ENCODE measurements at regions not wholly inside any gene's neighbourhood (a gene's known extent, or its start where the extent isn't known, plus 50 kb on each side); places are given as distances from the start of the nearest gene placed in this dataset.

- TF ChIP-seq CTCF (IDR thresholded peaks at IDR 0.05; ENCODE audit: low read depth, low read length) = no peak
- no peak for DNase-seq (ENCODE audit: low read depth in 2 of 2)
- no peak overlapping the region for H3K4me3 ChIP-seq (replicated peaks in 1 of 2; ENCODE audit: low read depth in 2 of 2, low read length in 2 of 2)
Observed at GRCh38 chr11:45079567-45079942, 66.9 kb upstream of the PRDM11 start.

- TF ChIP-seq CTCF (IDR thresholded peaks at IDR 0.05; ENCODE audit: low read depth, low read length) = no peak
- no peak overlapping the region for H3K4me3 ChIP-seq (replicated peaks in 1 of 2; ENCODE audit: low read depth in 2 of 2, low read length in 2 of 2)
- DNase-seq (ENCODE audit: low read depth in 2 of 2) = no peak
Observed at GRCh38 chr11:45079943-45080719, 66.3 kb upstream of the PRDM11 start.

- no peak overlapping the region for H3K4me3 ChIP-seq (replicated peaks in 1 of 2; ENCODE audit: low read depth in 2 of 2, low read length in 2 of 2)
- DNase-seq (ENCODE audit: low read depth in 2 of 2) = no peak
- TF ChIP-seq CTCF (IDR thresholded peaks at IDR 0.05; ENCODE audit: low read depth, low read length) = no peak
Observed at GRCh38 chr11:45082744-45083543, 63.5 kb upstream of the PRDM11 start.

DNA sequence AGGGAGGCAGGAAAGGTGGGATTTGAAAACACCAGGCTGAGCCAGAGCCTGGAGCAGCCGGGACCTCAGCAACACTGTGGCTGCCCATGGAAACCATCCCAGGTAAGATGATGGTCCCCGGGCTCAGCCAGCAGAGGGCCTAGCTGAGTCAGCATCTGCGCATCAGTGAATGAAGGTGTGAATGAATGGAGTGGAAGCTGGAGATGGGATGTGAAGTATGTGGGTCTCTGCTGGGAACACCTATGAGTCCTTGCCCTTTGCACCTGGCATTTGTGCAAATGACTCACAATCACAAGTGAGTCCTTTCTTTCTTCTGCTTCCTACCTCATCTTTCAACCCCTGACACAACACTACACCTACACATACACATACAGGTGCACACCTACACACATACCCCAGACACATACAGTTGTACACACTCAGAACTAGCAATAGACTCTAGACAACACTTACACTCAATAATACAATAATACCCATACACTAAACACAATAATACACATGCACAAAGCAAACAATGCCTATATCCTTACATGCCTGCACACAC lies 62.8 kb upstream of the PRDM11 start:
- TF ChIP-seq CTCF (IDR thresholded peaks at IDR 0.05; ENCODE audit: low read depth, low read length) = peak; percentile 46
- H3K4me3 ChIP-seq (replicated peaks in 1 of 2; ENCODE audit: low read depth in 2 of 2, low read length in 2 of 2) = no peak overlapping the region
- no peak for DNase-seq (ENCODE audit: low read depth in 2 of 2)

- DNase-seq (ENCODE audit: low read depth in 2 of 2) = no peak
- TF ChIP-seq CTCF (IDR thresholded peaks at IDR 0.05; ENCODE audit: low read depth, low read length) = no peak
- no peak overlapping the region for H3K4me3 ChIP-seq (replicated peaks in 1 of 2; ENCODE audit: low read depth in 2 of 2, low read length in 2 of 2)
Observed at GRCh38 chr11:45085646-45086501, 60.6 kb upstream of the PRDM11 start.

DNA sequence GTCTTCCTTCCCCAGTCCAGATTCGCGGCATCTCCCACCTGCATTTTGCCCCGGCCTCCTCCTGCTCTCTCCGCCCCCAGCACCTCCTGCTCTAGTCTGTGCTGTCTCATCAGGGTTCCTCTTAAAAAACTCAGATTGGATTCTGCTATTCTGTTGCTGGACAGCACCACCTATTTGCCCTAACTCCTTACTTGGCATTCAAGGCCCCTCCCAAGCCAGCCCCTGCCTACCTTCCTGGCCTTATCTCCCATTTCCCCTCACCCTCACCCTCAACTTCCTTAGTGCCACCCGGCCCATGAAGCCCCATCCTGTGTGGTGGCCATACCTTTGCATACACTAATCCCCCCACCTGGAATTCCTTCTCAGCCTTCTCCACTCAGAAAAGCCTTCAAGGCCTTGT lies 59.9 kb upstream of the PRDM11 start:
- no peak overlapping the region for H3K4me3 ChIP-seq (replicated peaks in 1 of 2; ENCODE audit: low read depth in 2 of 2, low read length in 2 of 2)
- TF ChIP-seq CTCF (IDR thresholded peaks at IDR 0.05; ENCODE audit: low read depth, low read length) = no peak
- DNase-seq (ENCODE audit: low read depth in 2 of 2) = no peak

Data from cardiac fibroblast (primary cell).